ENCODE measurements at regions not wholly inside any gene's neighbourhood (a gene's known extent, or its start where the extent isn't known, plus 50 kb on each side); places are given as distances from the start of the nearest gene placed in this dataset.

DNA sequence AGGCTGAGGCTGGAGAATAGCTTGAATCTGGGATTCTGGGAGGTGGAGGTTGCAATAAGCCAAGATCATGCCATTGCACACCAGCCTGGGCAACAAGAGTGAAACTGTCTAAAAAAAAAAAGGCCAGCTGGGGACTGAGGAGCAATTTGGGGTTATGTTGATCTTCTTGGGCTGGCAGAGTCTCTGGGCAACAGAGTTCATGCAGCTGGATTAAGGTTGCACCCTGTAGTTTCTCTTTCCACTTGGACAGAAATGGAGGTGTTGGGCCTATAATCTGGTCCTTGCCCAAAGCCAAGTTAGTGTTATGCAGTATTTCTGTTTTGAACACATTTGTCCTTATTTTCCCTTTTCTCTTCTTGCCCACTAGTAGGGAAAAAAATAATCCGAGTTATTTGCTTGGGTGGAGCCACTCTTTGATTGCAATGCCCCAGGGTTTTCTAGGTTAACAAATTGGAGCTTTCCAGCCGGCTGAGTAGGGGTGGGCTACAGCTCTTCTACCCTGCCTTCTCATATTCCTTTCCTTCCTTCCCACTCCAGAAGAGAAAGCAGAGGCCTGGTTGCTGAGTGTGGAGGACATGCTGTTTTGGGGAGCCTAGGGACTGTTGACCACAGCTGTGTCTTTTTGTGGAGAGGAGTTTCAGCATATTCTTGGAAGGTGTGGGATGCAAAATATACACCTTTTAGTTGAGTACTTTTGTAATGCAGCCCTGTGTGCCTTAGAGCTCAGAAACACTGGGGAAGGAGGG lies 213.9 kb downstream of the SOX4 start:
- no peak overlapping the region for H2AFZ ChIP-seq (ENCODE audit: low read length)
- peaks cover 2% of the 10 kb centered on the region for H4K20me1 ChIP-seq (ENCODE audit: control insufficient read depth, insufficient read depth, insufficient read length)
- H3K18ac ChIP-seq (ENCODE audit: insufficient read length, low read depth, low read length), result no peak overlapping the region
- WGBS (ENCODE audit: extremely low coverage, insufficient read length, low lambda C conversion rate), result no CpG with 5 or more reads among the region's 2 CpGs
- H3K4me1 Mint-ChIP-seq, result peaks cover 16 to 19% of the 10 kb centered on the region in 2 experiments
- no peak overlapping the region for H3K56ac ChIP-seq (ENCODE audit: insufficient read length, low read depth, low read length)
- no peak for DNase-seq
- H2AK5ac ChIP-seq (ENCODE audit: insufficient read length, low read length), result no peak overlapping the region
- H2BK120ac ChIP-seq (ENCODE audit: low read depth, low read length, poor library complexity, severe bottlenecking), result no peak overlapping the region
- no peak overlapping the region for H3K4ac ChIP-seq (ENCODE audit: low read depth, low read length)
- H3K4me1 ChIP-seq (ENCODE audit: insufficient read depth, low read length), result no peaks in the 10 kb centered on the region; the same call in 1 of the 2 replicates
- no peak overlapping the region for H4K91ac ChIP-seq (ENCODE audit: insufficient read length, low read depth, low read length)
- H2BK15ac ChIP-seq (ENCODE audit: low read depth, low read length), result no peak overlapping the region
- H3K9me3 Mint-ChIP-seq, result no peaks in the 10 kb centered on the region
- no peaks in the 10 kb centered on the region for H3K9me3 ChIP-seq (ENCODE audit: control insufficient read depth, low read depth, low read length)
- H3K4me2 ChIP-seq (ENCODE audit: insufficient read depth, insufficient read length, low read length), result no peak overlapping the region
- H3K14ac ChIP-seq (ENCODE audit: insufficient read depth, low read length), result no peak overlapping the region
- TF ChIP-seq, protein P1, sequence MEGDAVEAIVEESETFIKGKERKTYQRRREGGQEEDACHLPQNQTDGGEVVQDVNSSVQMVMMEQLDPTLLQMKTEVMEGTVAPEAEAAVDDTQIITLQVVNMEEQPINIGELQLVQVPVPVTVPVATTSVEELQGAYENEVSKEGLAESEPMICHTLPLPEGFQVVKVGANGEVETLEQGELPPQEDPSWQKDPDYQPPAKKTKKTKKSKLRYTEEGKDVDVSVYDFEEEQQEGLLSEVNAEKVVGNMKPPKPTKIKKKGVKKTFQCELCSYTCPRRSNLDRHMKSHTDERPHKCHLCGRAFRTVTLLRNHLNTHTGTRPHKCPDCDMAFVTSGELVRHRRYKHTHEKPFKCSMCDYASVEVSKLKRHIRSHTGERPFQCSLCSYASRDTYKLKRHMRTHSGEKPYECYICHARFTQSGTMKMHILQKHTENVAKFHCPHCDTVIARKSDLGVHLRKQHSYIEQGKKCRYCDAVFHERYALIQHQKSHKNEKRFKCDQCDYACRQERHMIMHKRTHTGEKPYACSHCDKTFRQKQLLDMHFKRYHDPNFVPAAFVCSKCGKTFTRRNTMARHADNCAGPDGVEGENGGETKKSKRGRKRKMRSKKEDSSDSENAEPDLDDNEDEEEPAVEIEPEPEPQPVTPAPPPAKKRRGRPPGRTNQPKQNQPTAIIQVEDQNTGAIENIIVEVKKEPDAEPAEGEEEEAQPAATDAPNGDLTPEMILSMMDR (conservative IDR thresholded peaks at IDR 0.05), result no peak
- no peak overlapping the region for H3T11ph ChIP-seq (ENCODE audit: low read length)
- H3K27me3 Mint-ChIP-seq (ENCODE audit: low read depth), result no peaks in the 10 kb centered on the region
- H3K79me1 ChIP-seq (ENCODE audit: insufficient read depth, low read depth, low read length, poor library complexity, severe bottlenecking), result peaks cover 11% of the 10 kb centered on the region
- no peak overlapping the region for H4K8ac ChIP-seq (replicated peaks; ENCODE audit: insufficient read length, low read depth, low read length)
- H3K36me3 Mint-ChIP-seq (ENCODE audit: insufficient read depth in 1 of 3, low read depth in 3 of 3), result peaks cover 10 to 41% (median 25%) of the 10 kb centered on the region in 3 experiments
- no peak overlapping the region for H3K4me3 Mint-ChIP-seq
- peak overlapping the region; percentile 17 to 88 (median 69); a peak in 5 of 7 replicates for H3K27ac Mint-ChIP-seq
- H2BK12ac ChIP-seq (ENCODE audit: insufficient read length, low read depth, low read length), result no peak overlapping the region
- H3K79me2 ChIP-seq (ENCODE audit: insufficient read depth, low read length), result peaks cover 2% of the 10 kb centered on the region; the same call in 1 of the 2 replicates
- H4K5ac ChIP-seq (ENCODE audit: insufficient read length, low read depth, low read length), result no peak overlapping the region
- H3K23ac ChIP-seq (ENCODE audit: insufficient read length, low read depth, low read length), result no peak overlapping the region
- H3K27ac ChIP-seq (ENCODE audit: insufficient read length, low read depth, low read length), result no peak overlapping the region
- H2BK20ac ChIP-seq (ENCODE audit: low read depth, low read length, poor library complexity, severe bottlenecking), result no peak overlapping the region
- H3K9ac ChIP-seq (ENCODE audit: extremely low read depth, insufficient read length, low read length), result no peak overlapping the region
- H3K27me3 ChIP-seq (ENCODE audit: insufficient read depth, low read length), result no peaks in the 10 kb centered on the region
- H3K23me2 ChIP-seq (ENCODE audit: insufficient read length, low read depth, low read length, poor library complexity, severe bottlenecking), result no peaks in the 10 kb centered on the region
- H2BK5ac ChIP-seq (ENCODE audit: insufficient read length, low read length), result no peak overlapping the region
